CD4-positive, CD25-positive, alpha-beta regulatory T cell (primary cell): ENCODE measurements at regions not wholly inside any gene's neighbourhood (a gene's known extent, or its start where the extent isn't known, plus 50 kb on each side); places are given as distances from the start of the nearest gene placed in this dataset.

ENCODE experiments used
- ATAC-seq, 2 donors: fragments of 150-1000 bp; cut with Tn5 transposase; one replicate each; pipeline ENCODE4 v1.10.0; 2021; ENCODE audit warnings: low read depth in 2 of 2, moderate number of reproducible peaks in 2 of 2, moderate library complexity in 1 of 2
- DNase-seq, 3 donors: peaks; one replicate each; pipeline versions ENCODE4 v3.0.0 to v3.0.0-alpha.2; 2012 to 2022; ENCODE audit warnings: mixed read lengths in 1 of 3
- H3K27ac ChIP-seq: one replicate; pipeline ENCODE4 v1.7.0; 2013; ENCODE audit warnings: mild to moderate bottlenecking, low read length; ENCODE audit not compliant: insufficient read depth, poor library complexity, severe bottlenecking
- H3K27me3 ChIP-seq: one replicate; pipeline ENCODE4 v1.7.0; 2013; ENCODE audit warnings: low read length; ENCODE audit not compliant: control insufficient read depth, insufficient read depth
- H3K36me3 ChIP-seq: one replicate; pipeline ENCODE4 v1.7.0; 2013; ENCODE audit warnings: mild to moderate bottlenecking, low read length, moderate library complexity; ENCODE audit not compliant: control insufficient read depth, insufficient read depth
- H3K4me1 ChIP-seq: 2 replicates; pipeline ENCODE4 v1.7.0; 2013; ENCODE audit warnings: mild to moderate bottlenecking, low read length; ENCODE audit not compliant: insufficient read depth, control insufficient read depth, poor library complexity, severe bottlenecking
- H3K4me3 ChIP-seq: one replicate; pipeline ENCODE4 v1.7.0; 2013; ENCODE audit warnings: low read depth, mild to moderate bottlenecking, low read length, moderate library complexity
- H3K9me3 ChIP-seq, 2 experiments: 1 replicate in 1 of 2; 2 replicates in 1 of 2; pipeline ENCODE4 v1.7.0; 2013; ENCODE audit warnings: low read length in 2 of 2, mild to moderate bottlenecking in 1 of 2, moderate library complexity in 1 of 2; ENCODE audit not compliant: control insufficient read depth in 2 of 2
- H3K27ac Mint-ChIP-seq, 3 donors: one replicate each; pipeline ENCODE4 v1.8.0; 2020 to 2022; ENCODE audit warnings: mild to moderate bottlenecking in 3 of 3, mixed read lengths in 3 of 3, moderate library complexity in 2 of 3
- H3K27me3 Mint-ChIP-seq: one replicate; pipeline ENCODE4 v1.8.0; 2022; ENCODE audit warnings: mild to moderate bottlenecking, mixed read lengths
- H3K36me3 Mint-ChIP-seq: one replicate; pipeline ENCODE4 v1.8.0; 2020; ENCODE audit warnings: mixed read lengths
- H3K4me1 Mint-ChIP-seq, 4 donors: one replicate each; pipeline ENCODE4 v1.8.0; 2020 to 2022; ENCODE audit warnings: mixed read lengths in 4 of 4, mild to moderate bottlenecking in 1 of 4
- H3K4me3 Mint-ChIP-seq, 4 donors: one replicate each; pipeline ENCODE4 v1.8.0; 2020 to 2022; ENCODE audit warnings: mild to moderate bottlenecking in 4 of 4, mixed read lengths in 4 of 4, moderate library complexity in 3 of 4
- H3K9me3 Mint-ChIP-seq, 7 donors: one replicate each; pipeline ENCODE4 v1.8.0; 2020 to 2022; ENCODE audit warnings: mixed read lengths in 7 of 7, mild to moderate bottlenecking in 3 of 7, moderate library complexity in 2 of 7

DNA sequence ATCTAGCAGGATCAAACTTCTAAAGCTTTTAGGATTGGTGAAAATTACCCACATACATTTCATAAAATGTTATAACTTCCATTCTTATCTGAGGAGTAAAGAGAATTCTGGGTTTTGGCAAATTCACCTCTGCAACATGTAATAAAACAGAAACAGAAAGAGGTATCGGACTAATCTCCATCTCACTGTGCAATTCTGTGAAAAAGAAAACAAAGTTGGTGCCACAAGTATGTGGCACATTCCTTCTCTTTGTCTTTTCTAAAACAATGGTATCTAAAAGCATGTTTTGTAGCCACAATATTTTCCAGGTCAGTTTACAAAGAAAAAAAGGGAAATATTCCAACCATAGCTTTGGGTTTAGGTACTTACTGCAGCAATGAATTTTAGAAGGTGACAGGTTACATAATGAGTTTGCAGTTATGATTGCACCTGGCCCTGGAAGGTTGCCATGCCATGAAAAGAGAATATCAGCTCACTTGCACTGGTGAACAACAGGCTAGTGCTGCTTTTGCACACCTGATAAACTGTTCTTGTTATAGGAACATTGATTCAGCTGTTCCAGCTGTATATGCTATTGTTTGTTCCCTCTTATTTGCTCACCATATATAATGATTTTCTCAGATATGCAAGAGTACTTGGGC lies 491.3 kb upstream of the MEF2C start:
- ATAC-seq (no peak), DNase-seq (no peak)
- Histone ChIP-seq H3K36me3 (no peaks in the 10 kb centered on the region), H3K27ac (no peak overlapping the region), H3K4me1 (no peaks in the 10 kb centered on the region), H3K4me3 (no peak overlapping the region), H3K9me3 (no peaks in the 10 kb centered on the region), H3K27me3 (no peaks in the 10 kb centered on the region)
- H3K36me3 Mint-ChIP-seq, result no peaks in the 10 kb centered on the region
- peaks cover 0 to 5% (median 2%) of the 10 kb centered on the region in 7 donors for H3K9me3 Mint-ChIP-seq
- H3K4me1 Mint-ChIP-seq, result no peaks in the 10 kb centered on the region
- H3K27ac Mint-ChIP-seq, result no peak overlapping the region
- H3K4me3 Mint-ChIP-seq, result no peak overlapping the region
- H3K27me3 Mint-ChIP-seq, result no peaks in the 10 kb centered on the region

DNA sequence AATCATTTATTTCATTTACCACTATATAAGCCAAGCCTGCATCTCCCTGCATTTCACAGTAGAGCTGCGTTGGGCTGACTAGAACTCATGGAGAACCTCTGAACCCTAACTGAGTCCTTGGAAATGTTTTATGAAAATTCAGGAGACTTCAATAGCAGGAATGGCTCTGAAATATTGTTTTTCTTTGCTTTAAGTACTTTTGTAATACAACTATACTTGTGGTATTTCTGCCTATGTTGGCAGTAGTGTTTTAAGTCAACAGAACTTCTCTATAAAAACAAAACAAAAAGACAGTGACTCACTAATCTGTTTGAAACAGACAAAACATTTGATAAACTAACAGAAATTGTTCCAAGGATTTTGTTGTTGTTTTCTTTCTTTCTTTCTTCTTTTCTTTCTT lies 489.2 kb upstream of the MEF2C start:
- DNase-seq, result no peak

DNA sequence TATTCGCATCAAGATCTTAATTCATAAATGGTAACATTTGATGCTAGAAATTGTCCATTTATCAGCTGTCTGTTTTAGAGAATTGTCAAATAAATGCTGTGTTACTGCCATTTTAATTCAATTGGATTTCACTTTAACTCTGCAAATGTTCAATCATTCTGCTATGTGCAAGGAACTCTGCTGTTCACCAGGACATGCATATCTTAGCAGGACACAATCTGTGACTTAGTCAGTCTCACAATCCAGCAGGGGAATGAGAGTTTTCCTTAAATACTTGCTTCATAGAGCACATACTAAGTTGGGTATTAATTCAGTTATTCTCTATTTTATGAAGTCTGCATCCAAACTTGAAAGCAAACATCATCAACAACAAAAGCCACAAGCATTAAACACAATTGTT lies 488.7 kb upstream of the MEF2C start:
- ATAC-seq, result no peak
- no peaks in the 10 kb centered on the region for H3K36me3 Mint-ChIP-seq
- no peaks in the 10 kb centered on the region for H3K4me1 ChIP-seq
- no peaks in the 10 kb centered on the region for H3K36me3 ChIP-seq
- no peaks in the 10 kb centered on the region for H3K27me3 ChIP-seq
- H3K4me3 Mint-ChIP-seq, result no peak overlapping the region
- peaks cover 0 to 9% (median 3%) of the 10 kb centered on the region in 7 donors for H3K9me3 Mint-ChIP-seq
- DNase-seq, result no peak
- no peak overlapping the region for H3K27ac ChIP-seq
- no peaks in the 10 kb centered on the region for H3K9me3 ChIP-seq
- H3K27me3 Mint-ChIP-seq, result peaks cover 6% of the 10 kb centered on the region
- H3K27ac Mint-ChIP-seq, result no peak overlapping the region
- no peak overlapping the region for H3K4me3 ChIP-seq
- H3K4me1 Mint-ChIP-seq, result no peaks in the 10 kb centered on the region

More for the DNA sequence above, 489.2 kb upstream of the MEF2C start:
- H3K4me1 ChIP-seq, result no peaks in the 10 kb centered on the region
- H3K27ac ChIP-seq, result no peak overlapping the region
- H3K9me3 ChIP-seq, result no peaks in the 10 kb centered on the region
- no peak overlapping the region for H3K4me3 ChIP-seq
- H3K4me1 Mint-ChIP-seq, result no peaks in the 10 kb centered on the region
- no peaks in the 10 kb centered on the region for H3K36me3 ChIP-seq
- H3K27me3 ChIP-seq, result no peaks in the 10 kb centered on the region
- no peak overlapping the region for H3K27ac Mint-ChIP-seq
- H3K27me3 Mint-ChIP-seq, result peaks cover 6% of the 10 kb centered on the region
- ATAC-seq, result no peak
- H3K4me3 Mint-ChIP-seq, result no peak overlapping the region
- no peaks in the 10 kb centered on the region for H3K36me3 Mint-ChIP-seq
- H3K9me3 Mint-ChIP-seq, result peaks cover 0 to 9% (median 3%) of the 10 kb centered on the region in 7 donors

DNA sequence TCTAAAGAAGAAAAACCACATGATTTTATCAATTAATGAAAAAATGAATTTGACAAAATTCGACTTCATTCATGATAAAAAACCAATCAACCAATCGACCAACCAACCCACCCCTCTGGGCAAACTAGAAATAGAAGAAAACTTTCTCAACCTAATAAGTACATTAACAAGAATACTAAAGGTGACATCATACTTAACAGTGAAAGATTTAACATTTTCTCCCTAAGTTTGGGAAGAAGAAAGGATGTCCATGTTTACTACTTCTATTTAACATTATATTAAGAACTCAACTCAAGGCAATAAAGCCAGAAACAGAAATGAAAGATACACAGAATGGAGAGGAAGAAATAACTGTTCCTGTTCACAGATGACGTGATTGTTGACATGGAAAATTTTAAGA lies 476.1 kb upstream of the MEF2C start:
- Histone ChIP-seq H3K9me3 (no peaks in the 10 kb centered on the region), H3K27ac (no peak overlapping the region), H3K27me3 (no peaks in the 10 kb centered on the region), H3K4me1 (no peaks in the 10 kb centered on the region), H3K4me3 (no peak overlapping the region), H3K36me3 (no peaks in the 10 kb centered on the region)
- no peaks in the 10 kb centered on the region for H3K36me3 Mint-ChIP-seq
- no peaks in the 10 kb centered on the region for H3K4me1 Mint-ChIP-seq
- H3K9me3 Mint-ChIP-seq, result peaks cover 0 to 7% (median 0%) of the 10 kb centered on the region in 7 donors
- no peak for DNase-seq
- no peak overlapping the region for H3K27ac Mint-ChIP-seq
- no peaks in the 10 kb centered on the region for H3K27me3 Mint-ChIP-seq
- no peak for ATAC-seq
- H3K4me3 Mint-ChIP-seq, result no peak overlapping the region

DNA sequence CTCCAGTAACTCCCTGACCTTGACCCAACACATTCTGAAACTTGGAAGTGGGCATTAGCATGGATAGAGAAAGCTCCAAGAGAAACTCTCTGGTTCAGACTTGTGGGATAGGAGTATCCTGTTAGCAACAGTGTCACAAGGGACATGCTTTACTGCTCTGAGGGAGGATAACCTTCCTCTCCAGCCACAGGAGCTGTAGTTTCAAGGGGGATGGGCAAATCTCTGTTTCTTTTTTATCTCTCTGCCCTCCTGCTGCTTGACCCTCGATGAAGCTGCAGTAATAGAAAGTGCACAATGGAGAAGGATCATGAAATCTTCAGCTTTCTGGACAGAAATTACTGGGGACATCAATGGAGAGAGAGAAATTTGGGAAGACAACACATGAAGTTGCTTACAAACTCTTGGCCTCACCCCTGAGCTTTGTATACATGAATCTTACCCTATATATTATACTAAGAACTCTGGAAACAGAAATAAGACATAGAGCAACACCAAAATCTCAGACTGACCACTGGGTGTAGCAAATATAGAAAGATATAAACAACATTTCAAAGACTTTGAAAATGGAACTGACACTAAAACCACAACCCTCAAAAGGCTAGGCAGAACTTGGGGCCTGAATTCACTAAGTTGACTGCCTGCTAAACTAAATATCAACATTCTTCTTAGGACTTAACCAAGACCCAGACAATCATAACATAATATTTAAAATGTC lies 471.0 kb upstream of the MEF2C start:
- H3K36me3 Mint-ChIP-seq, result no peaks in the 10 kb centered on the region
- H3K36me3 ChIP-seq, result no peaks in the 10 kb centered on the region
- H3K27ac ChIP-seq, result no peak overlapping the region

DNA sequence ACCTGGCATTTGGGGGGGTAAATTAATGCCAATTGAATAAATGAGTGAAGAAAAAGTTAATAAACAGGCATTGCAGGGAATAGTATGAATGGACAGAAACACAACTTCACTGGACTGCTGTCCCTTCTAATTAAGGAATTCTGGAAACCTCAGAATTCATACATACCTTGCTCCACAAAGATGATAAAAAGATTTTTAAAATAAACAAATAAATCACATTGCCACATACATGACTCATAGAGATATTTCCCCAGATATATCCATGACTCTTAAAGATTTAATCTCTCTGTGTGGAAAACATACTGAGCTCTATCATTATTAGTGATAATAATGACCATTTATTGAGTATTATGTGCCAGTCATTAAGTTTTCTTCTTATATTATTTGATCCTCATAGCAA lies 469.0 kb upstream of the MEF2C start:
- no peak overlapping the region for H3K4me3 ChIP-seq
- no peaks in the 10 kb centered on the region for H3K36me3 ChIP-seq
- no peaks in the 10 kb centered on the region for H3K27me3 Mint-ChIP-seq
- DNase-seq (no peak), ATAC-seq (no peak)
- H3K9me3 ChIP-seq, result no peaks in the 10 kb centered on the region
- H3K27me3 ChIP-seq, result no peaks in the 10 kb centered on the region
- peaks cover 0 to 9% (median 1%) of the 10 kb centered on the region in 7 donors for H3K9me3 Mint-ChIP-seq
- H3K27ac ChIP-seq, result no peak overlapping the region
- no peak overlapping the region for H3K4me3 Mint-ChIP-seq
- no peaks in the 10 kb centered on the region for H3K4me1 ChIP-seq
- H3K27ac Mint-ChIP-seq, result no peak overlapping the region
- no peaks in the 10 kb centered on the region for H3K4me1 Mint-ChIP-seq
- H3K36me3 Mint-ChIP-seq, result no peaks in the 10 kb centered on the region

More for the DNA sequence above, 471.0 kb upstream of the MEF2C start:
- Histone ChIP-seq H3K4me1 (no peaks in the 10 kb centered on the region), H3K9me3 (no peaks in the 10 kb centered on the region), H3K27me3 (no peaks in the 10 kb centered on the region), H3K4me3 (no peak overlapping the region)
- H3K4me3 Mint-ChIP-seq, result no peak overlapping the region
- no peaks in the 10 kb centered on the region for H3K27me3 Mint-ChIP-seq
- ATAC-seq (no peak), DNase-seq (no peak)
- no peak overlapping the region for H3K27ac Mint-ChIP-seq
- H3K9me3 Mint-ChIP-seq, result peaks cover 0 to 6% (median 1%) of the 10 kb centered on the region in 7 donors
- no peaks in the 10 kb centered on the region for H3K4me1 Mint-ChIP-seq

DNA sequence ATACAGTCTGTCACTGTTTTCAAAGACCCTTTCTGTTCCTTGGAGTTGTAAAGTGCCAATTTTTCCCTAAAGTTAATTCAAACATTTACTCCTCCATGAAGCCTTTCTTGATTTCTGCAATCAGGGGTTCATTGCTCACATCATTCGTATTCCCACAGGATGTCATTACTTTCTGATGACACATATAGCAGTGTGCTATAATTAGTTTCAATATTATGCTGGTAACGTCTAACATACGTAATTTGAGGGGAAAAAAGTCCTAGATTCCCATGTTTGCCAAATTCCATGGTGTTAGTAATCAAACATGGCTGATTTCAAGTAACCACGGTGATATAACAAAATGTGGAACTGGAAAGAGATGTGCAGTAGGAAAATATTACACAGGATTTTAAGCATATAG lies 468.2 kb upstream of the MEF2C start:
- Histone ChIP-seq H3K36me3 (no peaks in the 10 kb centered on the region), H3K27ac (no peak overlapping the region), H3K27me3 (no peaks in the 10 kb centered on the region), H3K9me3 (no peaks in the 10 kb centered on the region), H3K4me1 (no peaks in the 10 kb centered on the region), H3K4me3 (no peak overlapping the region)
- DNase-seq (no peak), ATAC-seq (no peak)
- H3K36me3 Mint-ChIP-seq, result no peaks in the 10 kb centered on the region
- H3K4me3 Mint-ChIP-seq, result no peak overlapping the region
- H3K27ac Mint-ChIP-seq, result no peak overlapping the region
- H3K27me3 Mint-ChIP-seq, result no peaks in the 10 kb centered on the region
- H3K9me3 Mint-ChIP-seq, result peaks cover 0 to 9% (median 1%) of the 10 kb centered on the region in 7 donors
- no peaks in the 10 kb centered on the region for H3K4me1 Mint-ChIP-seq

DNA sequence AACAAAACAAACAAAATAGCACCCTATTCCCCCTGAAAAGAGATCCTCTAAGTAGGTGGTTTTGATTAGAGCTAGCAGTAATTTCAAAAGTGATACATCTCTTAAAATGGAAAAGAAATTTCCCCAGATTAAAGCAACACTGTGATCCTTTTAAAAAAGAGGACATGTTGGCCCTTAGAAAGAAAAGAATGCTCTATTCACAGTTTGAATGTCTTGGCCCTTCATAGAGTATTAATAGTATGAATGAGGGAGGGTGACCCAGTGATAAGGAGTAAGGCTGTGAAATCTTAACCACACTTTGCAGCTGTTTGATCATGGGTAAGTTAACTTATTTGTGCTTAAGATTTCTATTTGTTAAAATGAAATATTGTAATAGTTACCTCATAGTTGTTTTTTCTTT lies 467.7 kb upstream of the MEF2C start:
- Mint-ChIP-seq H3K4me1 (no peaks in the 10 kb centered on the region), H3K27ac (no peak overlapping the region)

More for the DNA sequence above, 467.7 kb upstream of the MEF2C start:
- H3K36me3 Mint-ChIP-seq, result no peaks in the 10 kb centered on the region
- H3K4me3 ChIP-seq, result no peak overlapping the region
- H3K9me3 Mint-ChIP-seq, result peaks cover 0 to 6% (median 1%) of the 10 kb centered on the region in 7 donors
- no peak for DNase-seq
- ATAC-seq, result no peak
- no peaks in the 10 kb centered on the region for H3K36me3 ChIP-seq
- no peaks in the 10 kb centered on the region for H3K4me1 ChIP-seq
- no peak overlapping the region for H3K4me3 Mint-ChIP-seq
- no peaks in the 10 kb centered on the region for H3K9me3 ChIP-seq
- no peaks in the 10 kb centered on the region for H3K27me3 Mint-ChIP-seq
- H3K27ac ChIP-seq, result no peak overlapping the region
- no peaks in the 10 kb centered on the region for H3K27me3 ChIP-seq
